ENCODE measurements at regions not wholly inside any gene's neighbourhood (a gene's known extent, or its start where the extent isn't known, plus 50 kb on each side); places are given as distances from the start of the nearest gene placed in this dataset.

- intact Hi-C loops (cut with micrococcal nuclease) = no loop called here
These were observed 1025.1 kb upstream of the C9orf72 start for GRCh38 chr9:28598408-28598807.

- intact Hi-C loops (cut with micrococcal nuclease) = no loop called here
These were observed 1026.9 kb upstream of the C9orf72 start for GRCh38 chr9:28600226-28600625.

DNA sequence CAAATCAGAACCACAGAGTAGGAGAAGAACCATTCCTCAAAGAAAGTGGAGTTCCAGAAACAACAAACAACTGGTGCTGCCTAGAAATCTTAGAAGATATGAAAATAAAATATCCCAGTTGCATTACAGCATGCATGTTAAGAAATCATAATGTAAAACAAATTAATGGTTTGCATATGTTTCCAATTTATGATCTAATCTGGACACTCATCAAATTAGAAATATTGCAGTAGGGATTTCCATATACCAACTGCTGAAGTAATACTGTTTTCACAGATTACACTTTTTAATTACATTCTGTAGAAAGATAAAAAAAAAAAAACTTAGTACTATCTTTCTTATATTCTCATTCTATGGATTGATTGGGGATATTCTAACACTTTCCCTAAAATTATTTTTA lies 1034.6 kb upstream of the C9orf72 start:
- intact Hi-C loops (cut with micrococcal nuclease) = no loop called here

DNA sequence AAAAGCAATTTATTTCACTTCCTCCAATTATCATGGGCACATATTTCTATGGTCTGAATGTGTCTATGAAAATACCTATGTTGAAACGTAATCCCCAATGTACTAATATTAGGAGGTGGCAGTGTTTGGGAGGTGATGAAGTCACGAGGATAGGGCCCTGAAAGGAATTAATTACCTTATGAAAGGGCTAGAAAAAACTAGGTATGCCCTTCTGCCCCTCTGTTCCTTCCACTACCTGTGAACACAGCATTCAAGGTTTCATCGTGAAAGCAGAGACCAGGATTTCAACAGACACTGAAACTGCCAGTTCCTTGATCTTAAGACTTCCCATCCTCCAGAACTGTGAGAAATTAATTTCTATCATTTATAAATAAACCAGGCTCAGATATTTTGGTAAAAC lies 1037.1 kb upstream of the C9orf72 start:
- intact Hi-C loops (cut with micrococcal nuclease) = no loop called here

DNA sequence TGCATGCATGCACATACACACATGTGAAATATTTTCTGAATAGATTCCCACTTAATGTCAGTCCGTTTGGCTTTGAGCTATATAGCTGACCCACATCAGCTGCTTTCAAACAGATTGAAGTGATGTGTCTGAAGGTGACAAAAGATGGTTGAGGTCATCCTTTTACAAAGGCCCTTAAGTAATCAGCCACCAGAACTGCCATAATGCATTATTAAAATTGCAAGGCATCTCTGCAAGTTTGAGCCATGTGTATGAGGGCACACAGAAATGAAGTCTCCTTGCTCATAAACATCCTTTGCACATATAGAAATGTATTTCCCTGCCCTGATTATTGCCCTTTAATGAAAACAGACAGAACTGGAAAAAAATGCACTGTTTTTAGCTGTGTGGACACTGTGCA lies 1043.0 kb upstream of the C9orf72 start:
- intact Hi-C loops (cut with micrococcal nuclease) = no loop called here

- intact Hi-C loops (cut with micrococcal nuclease) = no loop called here
These were observed 1046.7 kb upstream of the C9orf72 start for GRCh38 chr9:28620011-28620410.

DNA sequence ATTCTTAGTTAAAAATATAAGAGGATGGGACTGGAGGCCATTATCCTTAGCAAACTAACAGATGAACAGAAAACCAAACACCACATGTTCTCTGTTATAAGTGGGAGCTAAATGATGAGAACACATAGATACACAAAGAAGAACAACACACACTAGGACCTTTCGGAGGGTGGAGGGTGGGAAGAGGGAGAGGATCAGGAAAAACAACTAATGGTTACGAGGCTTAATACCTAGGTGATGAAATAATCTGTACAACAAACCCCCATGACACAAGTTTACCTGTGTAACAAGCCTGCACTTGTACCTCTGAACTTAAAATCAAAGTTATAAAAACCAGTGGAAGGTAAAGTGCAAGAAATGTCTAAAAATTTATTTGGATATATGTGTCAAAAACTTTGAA lies 1047.4 kb upstream of the C9orf72 start:
- intact Hi-C loops (cut with micrococcal nuclease) = no loop called here

DNA sequence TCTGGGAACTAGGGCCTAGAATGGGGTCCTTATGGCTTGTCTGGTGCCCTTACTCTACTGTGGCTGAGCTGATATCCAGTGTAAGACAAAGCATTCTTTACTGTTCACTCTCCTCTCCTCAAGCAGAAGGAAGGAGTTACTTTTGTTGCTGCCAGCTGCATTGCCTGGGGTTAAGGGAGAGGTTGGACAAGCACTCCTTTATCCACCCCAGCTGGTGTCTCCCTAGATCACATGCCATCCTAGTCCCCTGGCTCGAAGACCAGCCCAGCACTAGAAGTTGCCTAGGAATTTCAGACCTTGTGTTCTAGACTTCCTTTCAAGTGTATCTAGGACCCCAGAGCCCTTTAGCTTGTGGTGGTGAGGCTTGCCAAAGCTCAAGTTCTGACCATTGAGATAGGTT lies 1051.5 kb upstream of the C9orf72 start:
- intact Hi-C loops (cut with micrococcal nuclease) = no loop called here

GRCh38 chr9:28628031-28628430 lies 1054.8 kb upstream of the C9orf72 start:
- intact Hi-C loops (cut with micrococcal nuclease) = no loop called here

DNA sequence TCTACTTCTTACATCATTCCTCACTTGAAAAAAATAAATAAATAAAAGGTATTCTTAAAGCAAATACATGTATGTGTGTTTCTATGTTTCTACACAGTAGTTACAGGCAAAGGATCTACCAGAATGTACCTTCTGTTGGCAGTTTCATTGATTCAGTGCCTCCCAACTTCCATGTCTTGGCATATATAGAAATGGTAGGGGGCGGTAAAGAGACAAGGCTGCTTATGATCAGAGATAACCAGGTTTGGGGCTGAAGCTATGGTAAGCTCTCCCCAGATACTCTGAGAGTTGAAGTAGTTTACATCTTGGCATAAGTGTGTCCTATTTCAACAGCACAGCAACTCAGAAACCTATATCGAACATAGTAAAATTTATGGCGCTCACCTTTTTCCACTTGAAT lies 1075.4 kb upstream of the C9orf72 start:
- intact Hi-C loops (cut with micrococcal nuclease) = no loop called here

DNA sequence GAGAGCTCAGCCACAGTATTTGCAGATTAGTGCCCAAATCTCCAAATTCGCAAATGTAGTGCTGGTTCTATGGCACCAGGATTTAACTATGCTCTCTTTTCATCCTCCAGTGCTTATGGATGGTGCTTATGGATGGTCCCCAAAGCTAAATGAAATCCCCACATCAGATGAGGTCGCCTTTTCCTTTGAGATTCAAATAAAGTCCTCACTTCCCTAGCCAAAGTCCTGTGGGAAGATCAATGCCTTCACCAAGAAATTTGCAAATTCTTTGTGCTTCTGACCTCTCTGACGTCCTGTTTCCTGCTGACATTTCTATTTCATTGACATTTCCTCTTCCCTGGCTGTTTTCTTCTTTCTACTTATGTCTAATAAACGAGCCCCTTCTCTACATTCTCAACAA lies 1077.0 kb upstream of the C9orf72 start:
- intact Hi-C loops (cut with micrococcal nuclease) = no loop called here

- intact Hi-C loops (cut with micrococcal nuclease) = no loop called here
These were observed 1077.9 kb upstream of the C9orf72 start for GRCh38 chr9:28651050-28651722.

GRCh38 chr9:28653216-28653615 lies 1079.9 kb upstream of the C9orf72 start:
- intact Hi-C loops (cut with micrococcal nuclease) = no loop called here

- intact Hi-C loops (cut with micrococcal nuclease) = no loop called here
These were observed 1083.4 kb upstream of the C9orf72 start for GRCh38 chr9:28656727-28657126.

- intact Hi-C loops (cut with micrococcal nuclease) = no loop called here
These were observed 1088.6 kb upstream of the C9orf72 start for GRCh38 chr9:28661853-28662252.

DNA sequence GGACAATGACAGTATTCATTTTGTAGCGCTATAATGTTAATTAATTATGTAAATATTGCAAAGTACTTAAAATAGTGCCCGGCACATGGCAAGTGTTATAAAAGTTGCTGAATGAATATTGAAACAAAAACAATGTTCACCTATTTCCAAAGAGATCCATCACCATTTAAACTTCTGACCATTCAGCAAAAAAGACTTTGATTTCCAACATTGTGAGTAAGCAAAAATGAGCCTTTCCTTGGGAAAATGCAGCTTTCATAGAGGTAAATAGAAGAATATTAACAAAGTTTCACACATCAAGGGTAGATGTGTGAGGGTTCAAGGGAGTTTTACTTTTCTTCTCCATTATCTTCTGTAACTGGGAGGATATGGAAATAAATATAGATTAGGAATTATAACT lies 1089.4 kb upstream of the C9orf72 start:
- intact Hi-C loops (cut with micrococcal nuclease) = no loop called here

DNA sequence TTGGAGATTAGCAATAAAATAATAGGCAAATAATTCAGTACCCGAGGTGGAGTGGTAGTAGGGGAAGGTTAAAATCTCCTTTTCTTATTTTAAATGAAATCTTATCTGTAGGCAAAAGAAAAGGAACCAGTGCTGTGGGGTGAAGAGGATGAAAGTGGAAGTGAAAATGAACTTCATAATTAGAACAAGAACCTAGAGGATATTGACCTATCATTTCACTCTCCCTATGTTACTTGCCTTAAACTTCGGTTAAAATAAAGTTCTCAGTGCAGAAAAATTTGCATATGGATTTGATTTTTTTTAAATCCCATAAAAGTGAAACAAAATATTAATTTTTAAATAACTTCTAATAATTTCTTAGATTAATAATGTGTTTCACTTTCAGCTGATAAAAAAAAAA lies 1094.9 kb upstream of the C9orf72 start:
- intact Hi-C loops (cut with micrococcal nuclease) = no loop called here

GRCh38 chr9:28671000-28671399 lies 1097.7 kb upstream of the C9orf72 start:
- intact Hi-C loops (cut with micrococcal nuclease) = no loop called here

DNA sequence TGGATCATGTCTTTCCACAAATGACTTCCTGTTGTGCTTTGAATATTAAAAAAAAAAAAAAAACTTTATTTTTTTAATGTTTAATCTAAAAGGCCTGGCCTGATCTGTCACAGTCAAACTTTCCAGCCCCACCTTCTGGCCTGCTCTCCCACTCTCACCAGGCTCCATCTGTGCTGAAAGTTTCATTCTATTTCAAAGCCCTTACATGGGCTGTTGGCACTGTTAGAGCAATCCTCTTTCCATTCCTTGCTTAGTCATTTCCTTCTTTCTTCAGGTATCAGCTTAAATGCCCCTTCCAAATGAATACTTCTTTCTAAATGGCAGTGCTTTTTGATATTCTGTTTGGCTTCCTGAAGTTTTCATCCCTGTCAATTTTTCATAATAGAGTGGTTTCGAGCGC lies 1104.8 kb upstream of the C9orf72 start:
- intact Hi-C loops (cut with micrococcal nuclease) = no loop called here

DNA sequence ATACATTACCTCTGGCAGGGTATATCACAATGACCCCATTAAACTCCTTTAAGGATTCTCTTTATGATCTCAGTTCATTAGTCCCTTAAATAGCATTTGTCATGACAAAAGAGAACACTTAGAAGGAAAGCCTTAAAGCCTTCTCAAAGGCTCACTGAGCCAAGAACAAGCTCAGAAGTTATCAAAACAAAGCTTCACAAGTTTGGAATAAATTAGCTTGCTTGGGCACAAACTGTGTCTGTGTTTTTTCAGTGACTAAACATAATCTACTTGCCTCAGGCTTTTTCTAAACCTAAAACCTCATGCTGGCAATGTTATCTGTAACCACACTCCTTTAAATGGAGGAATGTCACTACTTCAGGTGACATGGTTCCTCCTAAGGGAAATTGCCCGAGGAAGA lies 1114.9 kb upstream of the C9orf72 start:
- intact Hi-C loops (cut with micrococcal nuclease) = no loop called here

DNA sequence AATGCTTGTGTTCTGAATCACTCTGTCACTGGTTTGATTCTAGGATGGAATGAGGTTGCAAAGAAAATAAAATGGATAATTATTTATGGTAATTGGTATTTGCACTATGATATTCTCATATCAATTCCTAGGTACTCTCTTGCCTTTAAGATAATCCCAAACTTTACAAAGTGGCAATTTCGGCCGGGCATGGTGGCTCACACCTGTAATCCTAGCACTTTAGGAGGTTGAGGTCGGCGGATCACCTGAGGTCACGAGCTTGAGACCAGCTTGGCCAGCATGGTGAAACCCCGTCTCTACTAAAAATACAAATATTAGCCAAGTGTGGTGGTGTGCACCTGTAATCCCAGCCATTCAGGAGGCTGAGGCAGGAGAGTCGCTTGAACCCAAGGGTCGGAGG lies 1118.7 kb upstream of the C9orf72 start:
- intact Hi-C loops (cut with micrococcal nuclease) = no loop called here

DNA sequence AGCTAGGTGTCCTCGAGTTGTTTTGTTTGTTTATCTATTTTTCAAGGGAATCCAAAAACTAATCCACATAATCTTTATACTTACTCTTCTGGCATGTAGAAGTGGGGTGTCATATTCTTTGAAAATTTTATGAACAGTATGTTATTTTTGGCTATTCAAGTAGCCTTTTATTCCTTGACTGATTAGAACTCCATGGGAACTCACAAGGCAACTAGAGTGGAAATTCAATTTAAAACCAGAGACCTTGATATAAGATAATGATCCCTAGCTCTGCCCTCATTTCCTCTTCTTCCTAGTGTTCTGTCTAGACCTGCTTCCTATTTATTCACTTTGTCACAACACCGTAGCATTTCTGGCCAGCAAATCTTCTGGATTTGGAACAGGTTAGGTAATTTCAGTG lies 1123.7 kb upstream of the C9orf72 start:
- intact Hi-C loops (cut with micrococcal nuclease) = no loop called here

GRCh38 chr9:28699632-28700031 lies 1126.4 kb upstream of the C9orf72 start:
- intact Hi-C loops (cut with micrococcal nuclease) = no loop called here

DNA sequence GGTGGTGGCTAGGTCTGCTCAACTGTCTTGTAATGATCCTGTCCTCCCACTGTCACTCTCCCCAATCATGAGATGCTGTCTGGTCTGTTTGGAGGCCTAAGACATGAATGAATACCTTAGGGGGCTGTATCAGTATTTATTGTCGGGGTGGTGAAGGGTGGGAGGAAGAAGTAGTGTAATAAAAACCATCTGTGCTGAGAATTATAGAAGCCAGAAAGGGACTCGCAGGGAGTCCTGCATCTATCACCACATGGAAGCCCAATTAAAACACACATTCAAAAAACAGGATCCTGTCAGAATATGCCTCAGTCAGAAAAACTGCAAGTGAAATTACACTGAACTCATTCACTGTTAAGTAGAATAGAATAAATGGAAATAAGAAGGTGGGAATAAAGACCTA lies 1134.3 kb upstream of the C9orf72 start:
- intact Hi-C loops (cut with micrococcal nuclease) = no loop called here
